ENCODE measurements at regions not wholly inside any gene's neighbourhood (a gene's known extent, or its start where the extent isn't known, plus 50 kb on each side); places are given as distances from the start of the nearest gene placed in this dataset.
"Not testable (repeated sequence)": the region's sequence is repeated elsewhere in the genome, so short reads cannot be mapped to it uniquely, and the experiment has no call there.

- peak; percentile 50 for DNase-seq
These were observed 141.3 kb upstream of the PROK2 start for GRCh38 chr3:71926262-71926600.

- DNase-seq, result not testable (repeated sequence)
These were observed 140.7 kb upstream of the PROK2 start for GRCh38 chr3:71925511-71926261.

GRCh38 chr3:71924721-71925120, 139.8 kb upstream of the PROK2 start:
- DNase-seq, result no peak

GRCh38 chr3:71921036-71921435, 136.1 kb upstream of the PROK2 start:
- DNase-seq, result no peak

GRCh38 chr3:71919572-71919971, 134.6 kb upstream of the PROK2 start:
- no peak for DNase-seq

- no peak for DNase-seq
These were observed 132.6 kb upstream of the PROK2 start for GRCh38 chr3:71917545-71917944.

GRCh38 chr3:71916747-71917369, 131.9 kb upstream of the PROK2 start:
- DNase-seq, result no peak

GRCh38 chr3:71912839-71913495, 128.0 kb upstream of the PROK2 start:
- no peak for DNase-seq

- no peak for DNase-seq
These were observed 125.2 kb upstream of the PROK2 start for GRCh38 chr3:71910108-71910507.

- no peak for DNase-seq
These were observed 123.0 kb upstream of the PROK2 start for GRCh38 chr3:71907996-71908395.

- DNase-seq, result no peak
These were observed 122.0 kb upstream of the PROK2 start for GRCh38 chr3:71906976-71907375.

GRCh38 chr3:71905426-71905825, 120.5 kb upstream of the PROK2 start:
- DNase-seq, result no peak

- DNase-seq, result no peak
These were observed 119.0 kb upstream of the PROK2 start for GRCh38 chr3:71903936-71904335.

- DNase-seq, result no peak
These were observed 118.2 kb upstream of the PROK2 start for GRCh38 chr3:71903112-71903495.

GRCh38 chr3:71902258-71903111, 117.5 kb upstream of the PROK2 start:
- DNase-seq, result no peak

GRCh38 chr3:71901645-71902044, 116.7 kb upstream of the PROK2 start:
- no peak for DNase-seq

GRCh38 chr3:71900057-71900456, 115.1 kb upstream of the PROK2 start:
- no peak for DNase-seq

- DNase-seq, result no peak
These were observed 111.8 kb upstream of the PROK2 start for GRCh38 chr3:71896751-71897150.

- no peak for DNase-seq
These were observed 108.9 kb upstream of the PROK2 start for GRCh38 chr3:71893702-71894479.

- DNase-seq, result no peak
These were observed 108.2 kb upstream of the PROK2 start for GRCh38 chr3:71893122-71893521.

GRCh38 chr3:71891483-71891882, 106.5 kb upstream of the PROK2 start:
- DNase-seq, result no peak

GRCh38 chr3:71890356-71890931, 105.5 kb upstream of the PROK2 start:
- DNase-seq, result no peak
